ENCODE measurements at regions not wholly inside any gene's neighbourhood (a gene's known extent, or its start where the extent isn't known, plus 50 kb on each side); places are given as distances from the start of the nearest gene placed in this dataset.
"Not testable (repeated sequence)": the region's sequence is repeated elsewhere in the genome, so short reads cannot be mapped to it uniquely, and the experiment has no call there.

GRCh38 chr6:21282360-21282759 lies 311.2 kb upstream of the SOX4 start:
- H3K9ac ChIP-seq (ENCODE audit: low read depth, low read length); H3K9me3 ChIP-seq (ENCODE audit: insufficient read depth, low read depth, low read length); H3K27me3 ChIP-seq (ENCODE audit: insufficient read depth, low read length); H3K36me3 ChIP-seq (ENCODE audit: insufficient read depth, low read length); H3K4me3 ChIP-seq (ENCODE audit: low read length); H3K27ac ChIP-seq (ENCODE audit: low read depth, low read length): not testable (repeated sequence)
- 91% methylated on average over 2 of the region's 3 CpGs for WGBS
- H3K4me1 ChIP-seq (ENCODE audit: insufficient read depth, low read length) = peaks cover 18% of the 10 kb centered on the region

DNA sequence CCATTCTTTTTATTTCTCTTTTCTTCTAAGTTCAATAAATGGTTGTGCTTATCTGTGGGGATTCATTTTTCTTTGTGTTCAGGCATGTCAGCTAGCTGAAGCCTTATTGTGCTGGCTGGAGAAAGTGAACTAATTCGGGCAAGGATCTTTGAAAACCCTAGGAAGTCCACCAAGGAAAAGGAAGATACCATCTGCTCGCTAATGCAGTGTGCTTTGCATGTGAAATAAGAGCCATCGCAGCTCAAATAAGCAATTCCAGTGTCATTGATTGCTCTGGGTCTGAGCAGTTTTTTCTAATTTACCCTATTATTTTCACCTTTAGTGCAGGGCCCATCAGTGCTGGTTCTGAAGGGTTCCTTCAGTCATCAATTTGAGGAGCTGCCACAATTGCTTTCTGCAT lies 309.4 kb upstream of the SOX4 start:
- Histone ChIP-seq H3K27me3 (ENCODE audit: insufficient read depth, low read length) (no peaks in the 10 kb centered on the region), H3K4me3 (ENCODE audit: low read length) (no peak overlapping the region), H3K36me3 (ENCODE audit: insufficient read depth, low read length) (no peaks in the 10 kb centered on the region), H3K4me1 (ENCODE audit: insufficient read depth, low read length) (peaks cover 8% of the 10 kb centered on the region), H3K27ac (ENCODE audit: low read depth, low read length) (no peak overlapping the region), H3K9ac (ENCODE audit: low read depth, low read length) (no peak overlapping the region), H3K9me3 (ENCODE audit: insufficient read depth, low read depth, low read length) (no peaks in the 10 kb centered on the region; the same call in 1 of the 2 replicates)
- 60% methylated on average over 3 of the region's 3 CpGs for WGBS

DNA sequence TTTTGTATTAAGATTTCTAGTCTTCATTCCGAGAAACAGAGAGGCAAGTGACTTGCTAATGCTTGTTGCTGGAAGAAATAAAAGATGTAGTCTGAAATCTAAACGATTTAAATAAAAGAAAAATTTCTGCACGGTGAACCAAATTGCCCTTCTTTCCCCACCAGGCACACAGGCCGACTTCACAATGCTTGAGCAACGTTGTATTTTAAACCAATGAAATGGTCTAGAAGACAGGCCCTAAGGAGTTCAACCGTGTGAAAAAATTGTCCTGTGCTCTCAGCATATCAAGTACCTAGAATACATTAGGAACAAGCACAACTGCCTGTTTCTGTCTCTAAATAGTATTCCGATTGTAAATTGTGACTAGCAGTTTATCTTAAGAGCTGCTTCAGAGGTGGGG lies 308.8 kb upstream of the SOX4 start:
- H3K9me3 ChIP-seq (ENCODE audit: insufficient read depth, low read depth, low read length) = no peaks in the 10 kb centered on the region; the same call in 1 of the 2 replicates
- no peaks in the 10 kb centered on the region for H3K36me3 ChIP-seq (ENCODE audit: insufficient read depth, low read length)
- H3K27me3 ChIP-seq (ENCODE audit: insufficient read depth, low read length) = no peaks in the 10 kb centered on the region
- no peak overlapping the region for H3K27ac ChIP-seq (ENCODE audit: low read depth, low read length)
- 89% methylated on average over 7 of the region's 7 CpGs for WGBS
- H3K9ac ChIP-seq (ENCODE audit: low read depth, low read length) = no peak overlapping the region
- no peak overlapping the region for H3K4me3 ChIP-seq (ENCODE audit: low read length)
- H3K4me1 ChIP-seq (ENCODE audit: insufficient read depth, low read length) = peaks cover 8% of the 10 kb centered on the region

GRCh38 chr6:21294144-21294543 lies 299.4 kb upstream of the SOX4 start:
- H3K4me1 ChIP-seq (ENCODE audit: insufficient read depth, low read length) = no peaks in the 10 kb centered on the region; the same call in 1 of the 2 replicates
- H3K9ac ChIP-seq (ENCODE audit: low read depth, low read length) = no peak overlapping the region
- no peak overlapping the region for H3K27ac ChIP-seq (ENCODE audit: low read depth, low read length)
- no peaks in the 10 kb centered on the region for H3K9me3 ChIP-seq (ENCODE audit: insufficient read depth, low read depth, low read length)
- no peaks in the 10 kb centered on the region for H3K27me3 ChIP-seq (ENCODE audit: insufficient read depth, low read length)
- no peaks in the 10 kb centered on the region for H3K36me3 ChIP-seq (ENCODE audit: insufficient read depth, low read length)
- no peak overlapping the region for H3K4me3 ChIP-seq (ENCODE audit: low read length)
- 95% methylated on average over 8 of the region's 8 CpGs for WGBS

GRCh38 chr6:21295506-21296240 lies 297.9 kb upstream of the SOX4 start:
- H3K4me1 ChIP-seq (ENCODE audit: insufficient read depth, low read length) = no peaks in the 10 kb centered on the region; the same call in 1 of the 2 replicates
- WGBS = 95% methylated on average over 6 of the region's 6 CpGs
- no peaks in the 10 kb centered on the region for H3K9me3 ChIP-seq (ENCODE audit: insufficient read depth, low read depth, low read length)
- no peak overlapping the region for H3K4me3 ChIP-seq (ENCODE audit: low read length)
- H3K9ac ChIP-seq (ENCODE audit: low read depth, low read length) = no peak overlapping the region
- no peak overlapping the region for H3K27ac ChIP-seq (ENCODE audit: low read depth, low read length)
- H3K27me3 ChIP-seq (ENCODE audit: insufficient read depth, low read length) = no peaks in the 10 kb centered on the region
- H3K36me3 ChIP-seq (ENCODE audit: insufficient read depth, low read length) = no peaks in the 10 kb centered on the region

DNA sequence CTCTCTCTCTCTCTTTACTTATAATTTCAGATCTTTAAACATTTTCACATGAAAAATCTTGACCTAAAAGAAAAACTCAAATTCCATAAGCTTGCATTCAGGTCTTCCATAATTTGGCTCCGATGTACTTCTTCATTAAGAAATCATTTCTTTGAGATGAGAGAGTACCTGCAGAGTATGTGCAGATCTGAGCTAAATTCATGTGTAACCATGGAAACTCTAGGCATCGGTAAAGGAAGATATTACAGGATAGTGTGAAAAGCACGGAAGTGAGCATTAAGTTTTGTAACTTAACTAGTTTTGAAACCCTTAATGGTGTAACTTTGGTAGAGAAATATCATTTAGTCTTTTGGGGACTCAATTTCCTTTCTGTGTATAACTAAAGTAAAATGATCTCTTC lies 295.9 kb upstream of the SOX4 start:
- Histone ChIP-seq H3K27me3 (ENCODE audit: insufficient read depth, low read length) (no peaks in the 10 kb centered on the region), H3K4me3 (ENCODE audit: low read length) (no peak overlapping the region), H3K9me3 (ENCODE audit: insufficient read depth, low read depth, low read length) (no peaks in the 10 kb centered on the region), H3K9ac (ENCODE audit: low read depth, low read length) (no peak overlapping the region), H3K27ac (ENCODE audit: low read depth, low read length) (no peak overlapping the region), H3K36me3 (ENCODE audit: insufficient read depth, low read length) (no peaks in the 10 kb centered on the region), H3K4me1 (ENCODE audit: insufficient read depth, low read length) (no peaks in the 10 kb centered on the region; the same call in 1 of the 2 replicates)
- WGBS = 97% methylated on average over 3 of the region's 3 CpGs

GRCh38 chr6:21299216-21299615 lies 294.3 kb upstream of the SOX4 start:
- Histone ChIP-seq H3K27me3 (ENCODE audit: insufficient read depth, low read length) (no peaks in the 10 kb centered on the region), H3K4me1 (ENCODE audit: insufficient read depth, low read length) (no peaks in the 10 kb centered on the region; the same call in 1 of the 2 replicates), H3K4me3 (ENCODE audit: low read length) (no peak overlapping the region), H3K27ac (ENCODE audit: low read depth, low read length) (no peak overlapping the region), H3K9ac (ENCODE audit: low read depth, low read length) (no peak overlapping the region), H3K9me3 (ENCODE audit: insufficient read depth, low read depth, low read length) (no peaks in the 10 kb centered on the region), H3K36me3 (ENCODE audit: insufficient read depth, low read length) (no peaks in the 10 kb centered on the region)
- WGBS = no CpG with 5 or more reads among the region's 2 CpGs

DNA sequence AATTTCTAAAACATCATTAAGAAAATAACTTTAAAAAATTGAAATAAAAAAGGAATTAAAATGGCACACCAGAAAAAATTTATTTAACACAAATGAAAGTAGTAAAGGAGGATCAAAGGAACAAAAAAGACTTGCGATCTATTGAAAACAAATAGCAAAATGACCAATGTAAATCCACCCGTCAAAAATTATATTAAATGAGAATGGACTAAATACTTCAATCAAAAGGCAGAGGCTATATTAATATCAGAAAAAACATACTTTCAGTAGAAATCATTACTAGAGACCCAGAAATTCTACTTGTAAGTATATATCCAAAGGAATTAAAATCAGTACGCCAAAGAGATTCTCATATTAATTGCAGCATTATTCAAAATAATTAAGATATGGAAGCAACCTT lies 293.1 kb upstream of the SOX4 start:
- H3K27ac ChIP-seq (ENCODE audit: low read depth, low read length) = no peak overlapping the region
- H3K9me3 ChIP-seq (ENCODE audit: insufficient read depth, low read depth, low read length) = no peaks in the 10 kb centered on the region
- H3K36me3 ChIP-seq (ENCODE audit: insufficient read depth, low read length) = no peaks in the 10 kb centered on the region
- no peaks in the 10 kb centered on the region; the same call in 1 of the 2 replicates for H3K4me1 ChIP-seq (ENCODE audit: insufficient read depth, low read length)
- no peak overlapping the region for H3K9ac ChIP-seq (ENCODE audit: low read depth, low read length)
- no peaks in the 10 kb centered on the region for H3K27me3 ChIP-seq (ENCODE audit: insufficient read depth, low read length)
- no peak overlapping the region for H3K4me3 ChIP-seq (ENCODE audit: low read length)
- no CpG with 5 or more reads among the region's 3 CpGs for WGBS

DNA sequence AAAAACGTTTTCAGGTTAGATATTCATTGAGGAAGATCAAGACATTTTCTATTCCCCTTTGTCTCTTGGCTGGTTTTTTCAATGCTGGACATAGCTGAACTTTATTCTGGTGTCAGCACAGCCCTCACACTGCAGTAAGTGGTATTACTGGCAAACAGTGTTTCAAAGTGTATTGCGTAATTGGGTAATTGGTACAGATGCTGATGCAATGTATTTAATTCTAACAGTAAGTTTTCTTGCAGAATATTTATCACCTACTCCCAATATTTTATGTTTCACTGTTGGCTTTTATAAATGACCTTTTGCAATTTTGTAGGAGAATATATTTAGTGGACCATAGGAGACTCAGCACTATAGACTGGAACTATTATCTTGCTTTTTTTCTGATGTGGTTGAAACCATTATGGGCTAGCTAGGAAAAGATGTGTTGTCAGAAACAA lies 287.6 kb upstream of the SOX4 start:
- Histone ChIP-seq H3K27me3 (ENCODE audit: insufficient read depth, low read length) (no peaks in the 10 kb centered on the region), H3K4me1 (ENCODE audit: insufficient read depth, low read length) (no peaks in the 10 kb centered on the region; the same call in 1 of the 2 replicates), H3K9me3 (ENCODE audit: insufficient read depth, low read depth, low read length) (no peaks in the 10 kb centered on the region), H3K36me3 (ENCODE audit: insufficient read depth, low read length) (no peaks in the 10 kb centered on the region), H3K27ac (ENCODE audit: low read depth, low read length) (no peak overlapping the region), H3K9ac (ENCODE audit: low read depth, low read length) (no peak overlapping the region), H3K4me3 (ENCODE audit: low read length) (no peak overlapping the region)
- 92% methylated on average over 2 of the region's 2 CpGs for WGBS

GRCh38 chr6:21306546-21306945 lies 287.0 kb upstream of the SOX4 start:
- Histone ChIP-seq H3K27ac (ENCODE audit: low read depth, low read length) (no peak overlapping the region), H3K4me3 (ENCODE audit: low read length) (no peak overlapping the region), H3K9me3 (ENCODE audit: insufficient read depth, low read depth, low read length) (no peaks in the 10 kb centered on the region), H3K27me3 (ENCODE audit: insufficient read depth, low read length) (no peaks in the 10 kb centered on the region), H3K36me3 (ENCODE audit: insufficient read depth, low read length) (no peaks in the 10 kb centered on the region), H3K4me1 (ENCODE audit: insufficient read depth, low read length) (no peaks in the 10 kb centered on the region; the same call in 1 of the 2 replicates), H3K9ac (ENCODE audit: low read depth, low read length) (no peak overlapping the region)
- WGBS = 89% methylated on average over 4 of the region's 4 CpGs

DNA sequence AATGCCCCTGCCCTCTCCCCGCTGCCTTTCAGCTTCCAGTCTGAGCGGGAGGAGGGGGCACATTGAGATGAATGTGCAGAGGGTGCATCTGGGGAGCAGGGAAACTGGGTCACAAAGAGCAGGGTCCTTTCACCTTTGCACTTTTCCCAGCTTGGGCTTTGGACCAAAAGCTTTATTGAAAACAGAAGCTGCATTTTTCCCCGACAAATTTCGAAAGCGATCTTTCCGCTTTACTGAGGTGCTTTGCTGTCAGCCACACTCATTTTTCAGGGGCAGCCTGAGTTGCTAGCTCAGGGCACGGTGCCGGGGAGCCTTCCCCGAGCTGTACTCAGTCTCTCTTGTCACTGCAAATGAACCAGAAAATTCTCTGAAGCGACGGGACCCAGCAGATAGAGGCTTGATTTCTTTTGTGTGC lies 283.7 kb upstream of the SOX4 start:
- WGBS = 81% methylated on average over 10 of the region's 11 CpGs
- no peaks in the 10 kb centered on the region for H3K27me3 ChIP-seq (ENCODE audit: insufficient read depth, low read length)
- H3K9me3 ChIP-seq (ENCODE audit: insufficient read depth, low read depth, low read length) = no peaks in the 10 kb centered on the region
- no peaks in the 10 kb centered on the region for H3K36me3 ChIP-seq (ENCODE audit: insufficient read depth, low read length)
- no peak overlapping the region for H3K4me3 ChIP-seq (ENCODE audit: low read length)
- no peak overlapping the region for H3K9ac ChIP-seq (ENCODE audit: low read depth, low read length)
- no peak overlapping the region for H3K27ac ChIP-seq (ENCODE audit: low read depth, low read length)
- H3K4me1 ChIP-seq (ENCODE audit: insufficient read depth, low read length) = no peaks in the 10 kb centered on the region; the same call in 1 of the 2 replicates

Data from HUES64 (cell line).